ENCODE measurements at regions not wholly inside any gene's neighbourhood (a gene's known extent, or its start where the extent isn't known, plus 50 kb on each side); places are given as distances from the start of the nearest gene placed in this dataset.
A peak's percentile ranks its signal among the peaks of the same experiment; 100 is the strongest.

GRCh38 chr6:18988636-18989035 is 601.5 kb downstream of the RNF144B start:
- Histone ChIP-seq H3K4me3 (ENCODE audit: insufficient read depth, low read length, poor library complexity, severe bottlenecking) (no peak overlapping the region), H3K79me2 (ENCODE audit: insufficient read depth, low read length) (no peaks in the 10 kb centered on the region), H3K36me3 (ENCODE audit: low read length) (no peaks in the 10 kb centered on the region), H3K9me2 (replicated peaks; ENCODE audit: insufficient read depth, low read length) (no peaks in the 10 kb centered on the region), H4K20me1 (ENCODE audit: low read depth, low read length) (no peaks in the 10 kb centered on the region), H3K9me3 (ENCODE audit: insufficient read depth, low read length) (no peaks in the 10 kb centered on the region), H3F3A (ENCODE audit: insufficient read depth) (no peaks in the 10 kb centered on the region), H2AFZ (ENCODE audit: low read depth, low read length, severe bottlenecking) (no peak overlapping the region), H3K9ac (ENCODE audit: low read length) (no peak overlapping the region), H3K4me2 (ENCODE audit: low read depth, low read length, poor library complexity, severe bottlenecking) (no peak overlapping the region), H3K27me3 (ENCODE audit: low read length) (no peaks in the 10 kb centered on the region), H3K27ac (ENCODE audit: low read depth, low read length) (no peak overlapping the region)
- TF ChIP-seq EZH2phosphoT487 (conservative IDR thresholded peaks at IDR 0.05; ENCODE audit: low read length): no peak
- TF ChIP-seq CTCF (IDR thresholded peaks at IDR 0.05; ENCODE audit: insufficient read depth, low read length, poor library complexity, severe bottlenecking): no peak

- Histone ChIP-seq H3K9me3 (ENCODE audit: insufficient read depth, low read length) (no peaks in the 10 kb centered on the region), H3K4me3 (ENCODE audit: insufficient read depth, low read length, poor library complexity, severe bottlenecking) (no peak overlapping the region), H3K27ac (ENCODE audit: low read depth, low read length) (no peak overlapping the region), H4K20me1 (ENCODE audit: low read depth, low read length) (no peaks in the 10 kb centered on the region), H3K9ac (ENCODE audit: low read length) (no peak overlapping the region), H3K9me2 (replicated peaks; ENCODE audit: insufficient read depth, low read length) (no peaks in the 10 kb centered on the region), H3F3A (ENCODE audit: insufficient read depth) (no peaks in the 10 kb centered on the region), H3K36me3 (ENCODE audit: low read length) (no peaks in the 10 kb centered on the region), H3K79me2 (ENCODE audit: insufficient read depth, low read length) (no peaks in the 10 kb centered on the region), H3K27me3 (ENCODE audit: low read length) (no peaks in the 10 kb centered on the region), H3K4me2 (ENCODE audit: low read depth, low read length, poor library complexity, severe bottlenecking) (no peak overlapping the region), H2AFZ (ENCODE audit: low read depth, low read length, severe bottlenecking) (no peak overlapping the region)
- TF ChIP-seq EZH2phosphoT487 (conservative IDR thresholded peaks at IDR 0.05; ENCODE audit: low read length) (no peak), CTCF (IDR thresholded peaks at IDR 0.05; ENCODE audit: insufficient read depth, low read length, poor library complexity, severe bottlenecking) (peak; percentile 96)
Observed at GRCh38 chr6:18990059-18990978, 603.2 kb downstream of the RNF144B start.

- Histone ChIP-seq H3K79me2 (ENCODE audit: insufficient read depth, low read length) (no peaks in the 10 kb centered on the region), H3K9me3 (ENCODE audit: insufficient read depth, low read length) (no peaks in the 10 kb centered on the region), H3K27ac (ENCODE audit: low read depth, low read length) (no peak overlapping the region), H3K9ac (ENCODE audit: low read length) (no peak overlapping the region), H3F3A (ENCODE audit: insufficient read depth) (no peaks in the 10 kb centered on the region), H2AFZ (ENCODE audit: low read depth, low read length, severe bottlenecking) (no peak overlapping the region), H3K4me2 (ENCODE audit: low read depth, low read length, poor library complexity, severe bottlenecking) (no peak overlapping the region), H3K9me2 (replicated peaks; ENCODE audit: insufficient read depth, low read length) (no peaks in the 10 kb centered on the region), H3K27me3 (ENCODE audit: low read length) (no peaks in the 10 kb centered on the region), H3K4me3 (ENCODE audit: insufficient read depth, low read length, poor library complexity, severe bottlenecking) (no peak overlapping the region), H3K36me3 (ENCODE audit: low read length) (no peaks in the 10 kb centered on the region), H4K20me1 (ENCODE audit: low read depth, low read length) (no peaks in the 10 kb centered on the region)
- no peak for TF ChIP-seq EZH2phosphoT487 (conservative IDR thresholded peaks at IDR 0.05; ENCODE audit: low read length)
- TF ChIP-seq CTCF (IDR thresholded peaks at IDR 0.05; ENCODE audit: insufficient read depth, low read length, poor library complexity, severe bottlenecking): peak; percentile 93
Observed at GRCh38 chr6:18997375-18997826, 610.3 kb downstream of the RNF144B start.
